Loucy (cell line): ENCODE measurements at regions not wholly inside any gene's neighbourhood (a gene's known extent, or its start where the extent isn't known, plus 50 kb on each side); places are given as distances from the start of the nearest gene placed in this dataset.

Experiments
- CTCF ChIP-seq: fragments of 200-600 bp; sonication (generic); conservative IDR thresholded peaks from 2 replicates; pipeline ENCODE4 v1.5.1; 2014; ENCODE audit warnings: mild to moderate bottlenecking, antibody characterized with exemption, low read length
- EZH2phosphoT487 ChIP-seq: fragments of 200-600 bp; IDR thresholded peaks from 2 replicates; pipeline ENCODE4 v1.6.1; 2018; ENCODE audit warnings: antibody characterized with exemption, mild to moderate bottlenecking, moderate library complexity, borderline replicate concordance

GRCh38 chrX:40153345-40154249, 55.8 kb upstream of the BCOR start:
- TF ChIP-seq EZH2phosphoT487 (no peak), CTCF (no peak)
